CD4-positive, alpha-beta T cell treated with Interleukin-6 at 100 ng/mL for 8 hours (primary cell): ENCODE measurements at regions not wholly inside any gene's neighbourhood (a gene's known extent, or its start where the extent isn't known, plus 50 kb on each side); places are given as distances from the start of the nearest gene placed in this dataset.
"Not testable (repeated sequence)": the region's sequence is repeated elsewhere in the genome, so short reads cannot be mapped to it uniquely, and the experiment has no call there.

Experiments used
- DNase-seq: peaks from one replicate; pipeline ENCODE4 v3.0.0-alpha.2; 2020; ENCODE audit warnings: mixed read lengths, low spot score

- no peak for DNase-seq
These were observed 239.1 kb upstream of the ARID2 start for GRCh38 chr12:45490232-45490881.

GRCh38 chr12:45494279-45494678, 235.2 kb upstream of the ARID2 start:
- DNase-seq: no peak

GRCh38 chr12:45498645-45499044, 230.9 kb upstream of the ARID2 start:
- DNase-seq: no peak

GRCh38 chr12:45502481-45503128, 226.9 kb upstream of the ARID2 start:
- no peak for DNase-seq

DNA sequence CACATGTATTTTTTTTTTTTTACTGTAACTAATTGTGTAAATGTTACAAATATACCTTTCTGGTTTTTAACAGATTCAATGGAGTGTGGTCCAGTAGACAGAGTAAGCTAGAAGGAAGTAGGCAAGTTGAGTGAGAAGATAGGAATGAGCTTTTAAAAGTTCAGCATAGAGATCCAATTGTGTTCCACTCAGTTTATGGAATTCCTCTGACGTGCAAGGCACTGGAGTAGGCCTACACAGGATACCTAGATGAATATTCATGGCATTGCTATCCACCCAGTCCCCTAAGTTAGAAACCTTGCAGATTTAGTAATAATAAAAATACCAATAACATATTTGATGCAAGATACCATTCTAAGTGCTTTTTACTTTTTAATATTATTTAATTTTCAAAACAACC, 225.6 kb upstream of the ARID2 start:
- DNase-seq: no peak

- no peak for DNase-seq
These were observed 225.0 kb upstream of the ARID2 start for GRCh38 chr12:45504316-45505010.

DNA sequence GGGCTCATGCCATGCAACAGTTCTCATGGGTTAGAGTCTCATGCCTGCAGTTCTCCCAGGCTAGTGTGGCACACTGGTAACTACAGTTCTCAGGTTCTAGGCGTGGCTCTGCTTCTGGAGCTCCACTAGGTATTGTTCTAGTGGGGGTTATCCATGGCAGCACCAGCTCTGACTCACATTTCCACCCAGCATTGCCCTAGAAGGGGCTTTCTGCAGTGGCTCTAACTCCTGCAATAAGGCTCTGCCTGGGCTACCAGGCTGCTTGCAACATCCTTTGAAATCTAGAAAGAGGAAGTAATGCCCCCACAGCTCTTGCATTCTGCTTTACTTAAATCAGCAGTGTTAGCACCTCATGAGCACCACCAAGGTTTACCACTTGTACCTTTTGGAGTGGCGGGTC, 220.3 kb upstream of the ARID2 start:
- DNase-seq: no peak

GRCh38 chr12:45509621-45510020, 219.9 kb upstream of the ARID2 start:
- DNase-seq: no peak

GRCh38 chr12:45517381-45517780, 212.1 kb upstream of the ARID2 start:
- no peak for DNase-seq

GRCh38 chr12:45518291-45519235, 210.9 kb upstream of the ARID2 start:
- peak; percentile 70 for DNase-seq

DNA sequence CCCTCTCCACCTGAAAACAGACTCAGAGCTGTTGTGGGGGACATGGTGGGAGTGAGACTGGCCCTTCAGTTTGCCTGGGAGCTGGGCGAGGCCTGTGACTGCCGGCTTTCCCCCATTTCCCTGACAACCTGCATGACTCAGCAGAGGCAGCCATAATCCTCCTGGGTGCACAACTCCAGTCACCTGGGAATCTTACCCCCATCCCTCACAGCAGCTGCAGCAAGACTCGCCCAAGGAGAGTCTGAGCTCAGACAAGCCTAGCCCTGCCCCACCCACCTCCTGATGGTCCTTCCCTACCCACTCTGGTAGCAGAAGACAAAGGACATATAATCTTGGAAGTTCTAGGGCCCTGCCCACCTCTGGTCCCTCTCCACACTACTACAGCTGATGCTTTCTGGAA, 207.3 kb upstream of the ARID2 start:
- DNase-seq: no peak

DNA sequence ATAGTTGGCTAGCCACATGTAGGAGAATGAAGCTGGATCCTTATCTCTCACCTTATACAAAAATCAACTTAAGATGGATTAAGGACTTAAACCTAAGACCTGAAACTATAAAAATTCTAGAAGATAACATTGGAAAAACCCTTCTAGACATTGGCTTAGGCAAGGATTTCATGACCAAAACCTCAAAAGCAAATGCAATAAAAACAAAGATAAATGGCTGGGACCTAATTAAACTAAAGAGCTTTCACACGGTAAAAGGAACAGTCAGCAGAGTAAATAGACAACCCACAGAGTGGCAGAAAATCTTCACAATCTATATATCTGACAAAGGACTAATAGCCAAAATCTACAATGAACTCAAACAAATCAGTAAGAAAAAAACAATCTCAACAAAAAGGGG, 202.7 kb upstream of the ARID2 start:
- not testable (repeated sequence) for DNase-seq

DNA sequence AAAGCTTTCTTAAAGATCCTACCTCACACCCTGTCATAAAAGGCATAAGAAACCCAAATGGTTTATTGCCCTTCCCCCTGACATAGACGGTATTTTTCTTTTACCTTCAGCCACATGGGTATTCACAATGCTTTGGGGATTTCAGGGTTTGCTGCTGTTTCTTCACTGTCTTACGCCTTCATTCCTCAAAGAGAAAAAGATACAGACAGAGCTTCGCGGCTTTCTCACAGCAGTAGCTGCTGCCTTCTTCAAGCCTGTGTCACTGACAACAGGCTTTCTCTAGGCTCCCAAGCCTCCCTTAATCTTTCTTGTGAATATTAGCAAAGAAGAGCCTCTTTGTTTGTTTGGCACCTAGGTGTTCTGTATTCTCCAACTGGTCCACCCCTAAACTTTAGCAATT, 197.4 kb upstream of the ARID2 start:
- no peak for DNase-seq

DNA sequence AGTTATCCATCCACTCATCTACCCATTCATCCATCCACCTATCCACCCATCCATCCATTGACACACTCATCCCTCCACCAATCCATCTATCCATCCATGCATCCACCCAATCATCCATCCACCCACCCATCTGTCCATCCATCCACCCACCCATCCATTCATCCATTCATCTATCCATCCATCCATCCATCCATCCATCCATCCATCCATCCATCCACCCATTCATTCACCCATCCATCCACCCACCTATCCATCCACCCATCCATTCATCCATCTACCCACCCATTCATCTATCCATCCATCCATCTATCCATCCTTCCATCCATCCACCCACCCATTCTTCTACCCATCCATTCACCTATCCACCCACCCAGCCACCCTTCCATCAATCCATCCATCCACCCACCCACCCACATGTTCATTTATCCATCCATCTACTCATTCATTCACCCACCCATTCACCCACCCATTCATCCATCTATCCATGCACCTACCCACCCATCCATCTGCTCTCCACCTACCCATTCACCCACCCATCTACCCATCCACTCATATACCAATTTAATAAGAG, 193.8 kb upstream of the ARID2 start:
- DNase-seq: no peak

- no peak for DNase-seq
These were observed 193.2 kb upstream of the ARID2 start for GRCh38 chr12:45536284-45536683.

DNA sequence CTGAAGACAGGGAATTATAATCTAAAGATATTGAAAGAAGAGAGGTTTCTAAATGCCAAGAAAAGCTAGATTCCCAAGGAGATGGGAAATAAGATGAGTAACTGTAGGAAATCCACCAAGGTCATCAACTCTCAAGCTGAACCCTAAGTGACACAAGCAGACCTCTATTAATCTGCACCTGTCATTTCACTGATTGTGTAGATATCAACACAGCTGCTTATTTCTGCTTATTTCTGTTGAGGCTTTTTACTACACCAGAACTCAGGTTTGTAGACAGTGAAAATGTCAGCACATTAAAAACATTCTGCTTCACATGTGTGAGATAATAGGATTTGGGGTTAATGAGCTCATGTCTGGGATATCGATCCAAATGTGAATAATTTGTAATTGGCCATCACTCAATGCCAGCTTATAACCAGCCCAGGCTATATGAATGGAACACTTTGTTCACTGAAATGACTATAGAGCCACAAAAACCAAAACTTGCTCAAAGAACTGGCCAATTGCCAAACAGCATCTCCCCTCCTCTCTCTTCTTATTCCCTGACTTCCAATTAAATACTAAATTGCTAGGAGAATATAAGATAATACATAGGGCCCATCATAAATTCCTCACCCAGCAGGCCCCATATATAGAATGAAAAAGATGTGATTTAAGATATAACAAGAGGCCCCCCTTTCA, 188.7 kb upstream of the ARID2 start:
- DNase-seq: no peak

- DNase-seq: peak; percentile 65
These were observed 185.6 kb upstream of the ARID2 start for GRCh38 chr12:45543887-45544286.

GRCh38 chr12:45546545-45546944, 183.0 kb upstream of the ARID2 start:
- DNase-seq: no peak

GRCh38 chr12:45547132-45547531, 182.4 kb upstream of the ARID2 start:
- DNase-seq: no peak

DNA sequence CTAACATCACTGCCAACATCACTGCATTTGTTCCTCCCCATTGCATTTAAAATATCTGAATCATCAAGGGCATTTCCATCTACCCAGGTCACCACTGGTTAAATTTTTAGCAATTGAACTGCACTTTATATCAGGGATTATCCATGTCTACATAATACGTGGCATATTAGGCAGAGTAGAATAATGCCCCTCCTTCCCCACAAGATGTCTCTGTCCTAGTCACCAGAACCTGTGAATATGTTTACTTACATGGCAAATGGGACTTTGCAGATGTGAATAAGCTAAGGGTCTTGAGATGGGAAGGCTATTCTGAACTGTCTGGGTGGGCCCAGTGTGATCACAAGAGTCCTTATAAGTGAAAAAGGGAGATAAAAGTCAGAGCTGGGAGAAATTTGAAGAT, 181.7 kb upstream of the ARID2 start:
- DNase-seq: no peak

GRCh38 chr12:45548426-45548825, 181.1 kb upstream of the ARID2 start:
- DNase-seq: no peak
